COLO829 (cell line): ENCODE measurements at regions not wholly inside any gene's neighbourhood (a gene's known extent, or its start where the extent isn't known, plus 50 kb on each side); places are given as distances from the start of the nearest gene placed in this dataset.
"Not testable (repeated sequence)": the region's sequence is repeated elsewhere in the genome, so short reads cannot be mapped to it uniquely, and the experiment has no call there.

Source experiments
- DNase-seq: peaks from one replicate; pipeline ENCODE4 v3.0.0; 2012; ENCODE audit warnings: low spot score

DNA sequence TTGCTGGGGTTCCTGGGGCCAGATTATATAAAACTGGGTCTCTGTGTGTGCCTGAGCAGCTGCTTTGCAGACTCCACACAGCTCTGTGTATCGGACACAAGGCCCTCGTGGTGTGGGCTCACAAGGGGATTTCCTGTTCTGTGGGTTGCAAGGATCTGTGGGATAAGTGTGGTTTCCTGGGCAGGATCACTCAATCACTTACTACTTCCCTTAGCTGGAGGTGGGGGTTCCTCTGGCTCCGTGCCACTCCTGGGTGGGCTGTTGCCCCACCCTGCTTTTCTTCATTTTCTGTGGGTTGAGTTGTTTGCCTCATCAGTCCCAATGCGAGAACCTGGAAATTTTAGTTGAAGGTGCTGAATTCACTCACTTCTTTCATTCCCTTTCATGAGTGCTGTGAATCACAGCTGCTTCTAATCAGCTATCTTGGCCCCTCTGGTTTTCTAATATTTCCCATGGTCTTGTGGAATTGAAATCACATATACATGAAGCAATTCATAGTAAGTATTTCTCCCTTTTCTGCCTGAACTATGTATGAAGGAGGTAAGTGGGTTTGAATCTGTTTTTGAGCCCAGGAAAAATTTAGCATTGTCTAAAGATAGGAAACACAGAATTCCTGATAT, 196.3 kb downstream of the DCDC2C start:
- no peak for DNase-seq

DNA sequence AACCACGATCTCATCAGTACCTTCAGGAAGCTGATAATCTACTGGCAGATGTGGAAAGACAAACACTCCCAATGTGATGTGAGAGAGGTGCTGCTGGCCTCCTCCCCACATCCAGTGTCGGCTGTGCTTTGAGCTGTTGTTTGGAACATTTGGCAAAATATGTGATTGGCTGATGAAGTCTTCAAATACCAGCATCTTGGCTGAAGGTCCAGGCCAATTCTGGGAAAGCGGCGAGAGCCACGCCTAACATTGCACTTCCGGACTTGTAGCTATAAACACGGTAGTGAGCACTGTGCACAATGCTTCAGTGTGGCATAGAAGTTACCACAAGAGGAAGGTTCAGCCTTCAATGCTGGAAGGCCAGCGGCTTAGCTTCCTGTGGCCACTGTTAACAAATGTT, 198.8 kb downstream of the DCDC2C start:
- DNase-seq: no peak

DNA sequence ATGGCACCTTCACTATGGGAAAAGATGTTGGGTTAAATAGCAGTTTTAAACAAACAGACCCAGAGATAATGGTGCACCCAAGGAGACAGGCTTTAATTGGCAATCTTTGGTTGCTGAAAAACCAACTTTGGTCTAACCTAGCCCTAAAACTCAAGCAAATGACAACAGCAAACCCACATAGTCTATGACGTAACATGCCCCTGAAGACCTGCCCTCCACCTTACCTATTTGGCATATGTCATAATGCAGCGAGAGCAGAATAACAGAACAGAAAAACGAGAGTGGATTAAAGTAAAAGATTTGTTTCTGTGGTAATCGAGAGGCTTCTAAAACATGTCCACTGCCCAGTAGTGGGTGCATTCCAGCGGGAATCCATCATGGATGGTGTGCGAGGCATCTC, 200.7 kb downstream of the DCDC2C start:
- DNase-seq: no peak

DNA sequence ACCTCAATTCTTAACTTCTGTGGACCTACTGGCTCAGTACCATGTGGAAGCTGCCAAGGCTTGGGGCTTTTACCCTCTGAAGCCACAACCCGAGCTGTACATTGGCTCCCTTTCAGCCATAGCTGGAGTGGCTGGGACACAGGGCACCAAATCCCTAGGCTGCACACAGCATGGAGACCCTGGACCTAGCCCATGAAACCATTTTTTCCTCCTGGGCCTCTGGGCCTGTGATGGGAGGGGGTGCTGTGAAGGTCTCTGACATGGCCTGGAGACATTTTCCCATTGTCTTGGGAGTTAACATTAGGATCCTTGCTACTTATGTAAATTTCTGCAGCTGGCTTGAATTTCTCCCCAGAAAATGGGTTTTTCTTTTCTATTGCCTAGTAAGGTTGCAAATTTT, 205.1 kb downstream of the DCDC2C start:
- not testable (repeated sequence) for DNase-seq

DNA sequence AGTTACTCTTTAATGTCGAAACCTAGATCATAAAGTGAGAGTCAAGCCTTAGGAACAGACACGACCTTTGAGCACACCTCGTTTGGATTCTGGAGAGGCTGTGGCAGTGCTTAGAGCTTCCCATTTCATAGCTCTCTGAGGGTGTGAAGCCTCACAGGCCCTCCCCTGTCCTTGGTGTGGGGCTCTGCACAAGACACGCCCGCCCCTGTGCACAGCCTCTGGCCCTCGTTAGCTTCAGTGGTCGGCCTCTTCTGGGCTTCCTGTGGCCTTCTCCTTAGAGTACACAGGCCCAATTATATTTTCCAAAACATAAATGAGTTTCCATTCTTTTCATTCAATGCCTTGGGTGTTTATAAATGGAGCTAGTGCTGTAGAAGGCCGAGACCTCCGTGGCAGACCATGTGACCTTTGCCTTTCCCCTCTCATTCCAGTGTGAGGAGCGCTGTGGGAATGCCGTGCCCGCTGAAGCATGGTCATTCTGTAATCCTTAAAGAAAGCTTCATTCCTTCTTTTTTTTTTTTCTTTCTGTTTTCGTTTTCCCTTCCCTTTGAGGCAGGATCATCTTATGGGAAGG, 208.6 kb downstream of the DCDC2C start:
- DNase-seq: no peak

DNA sequence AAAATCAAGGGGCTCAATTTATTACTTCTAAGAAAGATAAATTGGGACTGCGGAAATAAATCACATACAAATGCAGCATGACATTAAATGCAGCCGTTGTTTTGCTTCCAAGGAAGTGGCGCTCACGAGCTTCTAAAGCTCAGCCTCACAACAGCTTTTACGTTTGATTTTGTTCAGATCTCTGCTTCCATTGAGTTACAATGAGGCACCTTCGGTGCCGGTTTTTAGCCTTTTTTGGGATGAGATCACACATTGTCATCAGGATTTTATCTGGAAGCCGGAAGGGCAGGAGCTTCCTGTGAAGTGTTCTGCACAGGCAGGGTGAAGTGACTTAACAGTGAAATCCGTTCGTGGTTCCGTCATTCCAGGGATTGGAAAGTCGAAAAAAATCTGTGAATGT, 209.8 kb downstream of the DCDC2C start:
- no peak for DNase-seq

DNA sequence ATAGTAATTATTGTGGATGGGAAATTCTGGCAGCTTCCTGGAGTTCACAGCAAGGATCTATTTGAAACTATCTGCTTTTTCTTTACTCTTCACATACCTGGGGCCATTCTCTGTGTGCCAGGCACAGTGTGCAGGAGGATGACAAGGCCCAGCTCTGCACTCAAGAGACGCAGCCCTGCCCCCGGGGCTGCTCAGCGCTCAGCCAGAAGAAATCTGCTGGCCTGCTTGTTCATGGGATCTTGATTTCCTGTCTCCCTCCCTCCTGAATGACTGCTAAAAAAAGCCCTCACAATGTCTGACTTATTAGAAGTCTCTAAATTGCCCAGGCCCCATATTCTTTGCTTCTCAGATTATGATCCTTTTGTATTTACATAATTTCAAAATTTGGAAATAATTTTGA, 210.9 kb downstream of the DCDC2C start:
- DNase-seq: no peak

DNA sequence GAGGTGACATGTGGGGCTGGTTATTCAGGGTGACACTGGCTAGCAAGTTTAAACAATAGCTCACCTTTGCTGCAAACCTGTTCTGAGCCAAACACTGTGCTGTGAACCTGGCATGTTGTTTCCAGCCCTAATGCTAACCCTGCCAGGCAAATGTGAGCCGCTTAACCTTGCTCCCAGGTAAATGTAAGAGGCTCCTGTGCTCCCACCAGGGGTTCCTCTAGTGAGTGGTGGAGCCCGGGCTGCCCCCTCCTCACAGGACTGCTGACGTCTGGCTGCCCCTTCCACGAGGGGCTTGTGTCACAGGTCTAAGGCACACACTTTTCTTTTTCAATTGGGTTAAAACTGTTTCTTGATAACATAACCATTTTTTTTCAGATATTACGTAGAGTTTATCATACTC, 223.7 kb downstream of the DCDC2C start:
- DNase-seq: no peak

DNA sequence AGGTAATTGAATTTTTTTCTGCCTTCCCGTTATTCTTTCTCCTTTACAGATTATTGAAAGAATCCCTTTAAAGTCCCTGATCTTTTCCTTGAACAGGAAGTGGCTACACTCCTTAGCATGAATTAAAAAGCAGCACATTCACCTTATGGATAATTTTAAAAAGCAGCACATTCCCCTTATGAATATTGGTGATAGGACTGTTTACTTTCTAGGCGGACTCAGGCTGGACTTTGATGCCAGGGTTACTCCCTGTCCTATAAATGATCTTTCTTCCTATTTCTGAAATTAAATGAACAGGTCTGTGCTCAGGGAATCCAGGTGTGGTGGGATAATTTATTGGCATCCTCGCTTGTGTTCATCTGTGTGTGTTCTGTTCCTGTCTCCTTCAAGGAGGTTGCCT, 226.0 kb downstream of the DCDC2C start:
- no peak for DNase-seq

DNA sequence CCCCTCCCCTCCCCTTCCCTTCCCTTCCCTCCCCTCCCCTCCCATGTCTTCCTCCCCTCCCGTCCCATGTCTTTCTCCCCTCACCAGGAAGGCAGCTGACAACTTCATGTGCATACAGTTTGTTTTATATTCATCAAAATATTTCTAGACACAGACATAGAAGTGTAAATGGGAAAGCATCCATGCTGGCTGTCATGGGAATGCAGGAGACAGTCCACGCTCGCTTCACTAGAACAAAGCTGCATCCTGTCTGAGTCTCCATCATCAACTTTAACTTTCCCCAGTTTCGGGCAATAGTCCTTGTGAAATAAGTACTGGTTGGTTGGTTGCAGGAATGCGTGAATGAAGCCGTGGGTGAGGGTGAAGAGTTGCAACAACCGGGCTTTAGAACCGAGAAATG, 226.9 kb downstream of the DCDC2C start:
- DNase-seq: no peak

DNA sequence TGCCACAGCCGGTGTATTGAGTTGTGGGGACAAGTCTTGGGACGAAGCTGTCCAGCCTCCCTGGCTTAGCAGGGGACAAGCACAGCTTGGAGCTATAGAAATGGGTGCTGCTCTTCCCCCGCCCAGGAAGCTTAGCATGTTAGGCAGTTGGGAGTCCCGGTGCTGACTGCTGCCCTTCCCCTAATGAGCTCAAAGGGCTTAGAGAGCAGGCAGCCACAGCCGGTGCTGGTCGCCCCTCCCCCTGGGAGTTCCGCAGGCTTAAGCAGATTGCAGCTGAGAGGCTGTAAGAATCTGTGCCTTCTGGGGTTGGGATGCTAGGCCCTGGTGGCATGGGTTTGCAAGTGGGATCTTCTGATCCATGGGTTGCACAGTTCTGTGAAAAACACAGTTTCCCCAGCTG, 237.3 kb downstream of the DCDC2C start:
- DNase-seq: no peak

DNA sequence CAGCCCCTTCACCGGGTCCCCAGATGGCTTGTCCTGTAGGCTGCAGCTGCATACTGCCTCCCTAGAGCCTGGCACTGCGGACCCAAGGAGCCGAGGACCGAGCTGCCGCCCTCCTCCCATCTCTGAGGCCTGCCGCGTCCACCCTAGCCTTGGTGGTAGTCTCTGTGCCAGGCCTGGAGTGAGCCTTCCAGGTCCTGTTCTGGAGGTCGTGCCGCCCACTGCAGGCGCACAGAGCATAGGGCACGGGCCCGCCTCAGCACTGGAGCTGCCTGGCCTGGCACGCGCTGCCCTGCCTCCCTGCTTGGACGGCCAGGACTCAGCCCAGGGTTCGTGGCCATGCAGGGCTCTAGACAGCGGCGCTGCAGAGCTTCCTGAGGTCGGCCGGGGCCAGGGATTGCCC, 239.5 kb downstream of the DCDC2C start:
- no peak for DNase-seq

DNA sequence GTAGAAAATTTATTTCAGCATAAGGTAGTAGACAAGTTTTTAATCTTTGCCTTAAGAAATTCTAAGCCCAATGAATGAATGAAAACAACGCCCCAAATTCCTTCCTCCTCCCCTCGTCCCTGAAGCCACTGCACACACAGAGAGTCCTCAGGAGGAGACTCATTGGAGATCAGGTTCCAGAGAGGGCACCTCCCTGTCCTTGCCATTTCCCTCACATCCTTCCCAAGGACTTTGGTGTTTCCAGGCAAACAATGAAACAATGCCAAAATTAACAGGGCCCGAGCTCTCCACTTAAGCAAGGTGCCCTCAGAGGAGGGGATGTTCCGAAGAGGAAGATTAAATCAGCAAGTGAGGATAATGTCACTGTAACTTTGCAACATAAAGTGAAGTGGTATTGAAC, 240.7 kb downstream of the DCDC2C start:
- no peak for DNase-seq

DNA sequence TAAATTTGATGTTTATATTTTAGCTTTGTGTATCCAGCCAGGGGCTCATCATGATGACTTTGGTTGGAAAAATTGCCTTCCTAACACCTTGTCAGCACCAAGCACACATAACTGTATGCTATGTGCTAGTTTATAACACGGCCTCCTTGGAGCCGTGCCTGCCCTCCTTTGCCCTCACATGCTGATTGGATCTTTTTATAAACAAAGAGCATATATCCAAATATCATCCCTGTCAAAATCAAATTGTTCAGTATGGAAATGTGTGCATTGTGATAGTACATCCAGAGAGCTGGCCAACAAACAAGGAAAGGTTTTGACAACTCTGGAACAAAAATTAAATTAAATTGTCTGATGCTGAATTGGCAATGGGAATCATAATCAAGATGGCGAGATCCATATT, 241.5 kb downstream of the DCDC2C start:
- no peak for DNase-seq

DNA sequence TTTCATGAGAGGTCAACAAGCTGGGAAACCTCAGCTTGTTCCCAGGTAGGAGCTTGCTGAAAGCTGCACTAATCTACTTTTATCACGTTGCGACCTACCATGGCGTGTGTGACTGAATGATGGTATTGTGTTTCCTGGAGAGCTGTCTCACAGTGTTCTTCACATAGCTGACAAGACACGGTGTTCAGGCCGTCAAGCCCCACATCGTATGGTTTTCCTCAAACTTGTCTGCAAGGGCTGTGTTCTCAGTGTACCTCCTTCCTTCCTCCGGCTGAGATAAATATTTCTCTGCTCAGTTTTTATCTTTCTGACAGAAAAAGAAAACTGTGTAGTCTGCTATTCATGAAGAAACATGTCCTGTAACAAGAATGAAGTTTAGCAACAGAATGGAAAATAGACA, 244.8 kb downstream of the DCDC2C start:
- no peak for DNase-seq

DNA sequence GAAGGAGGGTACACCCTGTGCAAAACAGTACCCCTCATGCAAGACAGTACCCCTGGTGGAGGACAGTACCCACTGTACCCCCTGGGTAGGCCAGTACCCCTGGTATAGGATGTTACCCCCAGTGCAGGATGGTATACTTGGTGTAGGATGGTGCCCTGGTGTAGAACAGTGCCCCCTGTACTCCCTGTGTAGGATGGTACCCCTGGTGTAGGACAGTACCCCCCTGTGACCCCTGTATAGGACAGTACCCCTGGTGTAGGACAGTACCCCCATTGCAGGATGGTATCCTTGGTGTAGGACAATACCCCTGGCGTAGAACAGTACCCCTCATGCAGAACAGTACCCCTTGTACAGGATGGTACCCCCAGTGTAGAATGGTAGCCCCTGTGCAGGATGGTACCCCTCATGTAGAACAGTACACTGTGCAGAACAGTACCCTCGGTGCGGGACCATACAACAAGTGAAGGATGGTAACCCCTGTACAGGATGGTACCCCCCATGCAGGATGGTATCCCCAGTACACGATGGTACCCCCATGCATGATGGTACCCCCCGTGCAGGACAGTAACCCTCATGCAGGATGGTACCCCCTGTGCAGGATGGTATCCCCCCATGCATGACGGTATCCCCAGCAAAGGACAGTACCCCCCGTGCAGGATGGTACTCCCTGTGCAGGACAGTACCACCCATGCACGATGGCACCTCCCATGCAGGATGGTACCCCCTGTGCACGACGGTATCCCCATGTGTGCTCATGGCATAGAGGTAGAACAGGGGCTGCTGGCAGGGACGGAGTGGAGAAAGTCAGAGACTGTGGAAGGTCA, 248.0 kb downstream of the DCDC2C start:
- DNase-seq: no peak

DNA sequence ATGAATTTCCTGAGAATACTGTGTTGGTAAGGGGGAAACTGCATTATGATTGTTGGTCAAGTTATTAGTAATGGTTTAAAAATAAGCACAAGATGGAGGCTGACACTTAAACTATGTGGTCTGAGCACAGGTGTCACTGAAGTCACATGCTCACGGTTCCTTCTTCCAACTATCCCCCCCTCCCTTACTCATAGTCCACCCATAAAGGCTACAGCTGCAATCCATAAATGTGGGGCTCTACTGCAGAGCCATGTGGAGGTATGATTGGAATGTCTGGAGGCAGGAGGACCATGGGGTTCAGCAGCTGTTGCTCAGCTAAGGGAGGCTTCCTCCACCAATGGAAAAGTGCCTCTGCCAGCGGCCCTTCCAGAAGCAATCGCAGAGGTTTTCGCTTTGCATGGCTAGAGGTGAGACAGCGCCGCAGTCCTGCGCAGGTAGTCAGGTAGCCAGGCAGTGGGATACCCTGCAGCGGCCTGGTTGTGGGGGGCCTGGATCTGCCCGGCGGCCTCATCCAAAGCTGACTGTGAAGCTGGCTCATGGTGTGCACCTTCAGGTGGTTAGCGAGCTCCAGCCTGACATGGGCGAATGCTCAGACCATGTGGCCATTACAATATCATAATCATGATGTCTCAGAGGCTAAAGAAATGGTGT, 249.6 kb downstream of the DCDC2C start:
- no peak for DNase-seq

DNA sequence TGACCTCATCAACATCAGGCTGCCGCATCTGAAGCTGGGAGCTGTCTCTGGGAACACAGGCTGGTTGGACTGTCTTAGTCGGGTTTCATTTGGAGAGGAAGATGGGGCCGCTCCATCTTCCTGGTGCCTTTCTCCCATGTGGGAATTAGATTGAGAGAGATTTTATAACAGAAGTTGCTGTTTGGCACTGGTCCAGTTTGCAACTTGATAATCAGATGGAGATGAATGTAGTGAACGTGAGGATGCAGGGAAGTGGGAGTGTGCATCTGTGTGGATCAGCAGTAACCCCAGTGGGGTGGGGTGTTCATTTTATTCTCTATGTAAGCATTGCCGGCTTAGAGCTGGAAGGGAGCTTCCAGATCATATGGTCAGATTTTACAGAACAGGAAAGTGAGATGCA, 250.9 kb downstream of the DCDC2C start:
- DNase-seq: no peak

DNA sequence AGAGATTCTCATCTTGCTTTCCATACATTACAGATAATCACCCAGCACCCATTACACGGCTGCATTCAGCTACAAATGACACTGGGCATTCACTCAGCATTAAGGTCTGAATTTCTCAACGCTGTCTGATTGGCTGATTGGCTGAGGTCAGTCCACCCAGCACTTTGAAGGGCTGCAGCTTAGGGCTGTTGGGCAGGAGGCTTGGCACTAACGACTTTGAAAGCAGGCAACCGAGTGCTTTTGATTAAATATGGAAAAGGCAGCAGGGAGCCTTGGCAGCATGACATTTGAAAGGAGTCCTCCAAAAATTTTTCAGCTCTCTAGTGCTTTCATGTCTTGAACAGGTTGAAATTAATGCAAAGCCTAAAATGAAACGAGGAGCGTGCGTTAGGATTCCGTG, 253.0 kb downstream of the DCDC2C start:
- DNase-seq: no peak

DNA sequence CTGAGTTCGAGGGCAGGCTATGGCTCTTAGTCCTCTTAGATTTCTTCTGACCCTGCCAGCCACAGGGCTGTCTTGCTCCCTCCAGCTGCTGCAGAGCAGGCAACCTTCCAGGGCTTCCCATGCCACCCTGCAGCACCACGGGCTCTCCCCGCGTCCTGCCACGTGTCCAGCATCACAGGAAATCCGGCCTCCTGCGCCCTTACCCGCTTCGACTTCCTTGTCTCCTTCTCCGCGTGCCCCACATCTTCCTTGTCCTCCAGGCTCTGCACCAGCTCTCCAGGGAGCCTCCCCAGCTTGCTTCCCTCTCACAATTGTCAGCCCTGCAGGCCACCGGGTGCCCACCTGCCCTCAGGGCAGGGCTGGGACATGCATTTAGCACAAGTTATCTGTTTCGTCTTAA, 253.5 kb downstream of the DCDC2C start:
- DNase-seq: no peak

DNA sequence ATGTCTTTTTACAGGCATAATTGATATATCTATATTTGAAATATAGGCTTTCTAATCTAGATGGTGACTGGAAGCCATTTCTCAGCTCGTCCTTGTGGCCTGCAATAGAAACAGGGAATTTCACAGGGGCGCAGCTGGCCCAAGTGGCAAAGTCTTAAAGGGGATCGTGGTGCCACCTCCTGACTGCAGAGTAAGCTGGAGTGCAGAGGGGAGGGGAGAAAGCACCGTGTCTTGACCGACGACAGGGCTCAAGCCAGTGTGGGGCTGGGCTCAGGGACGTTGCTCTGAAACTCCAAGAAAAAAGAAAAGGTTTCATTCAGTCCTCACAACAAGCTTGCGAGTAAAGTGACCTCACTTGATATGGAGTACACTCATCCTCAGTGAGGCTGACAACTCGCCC, 255.1 kb downstream of the DCDC2C start:
- no peak for DNase-seq

DNA sequence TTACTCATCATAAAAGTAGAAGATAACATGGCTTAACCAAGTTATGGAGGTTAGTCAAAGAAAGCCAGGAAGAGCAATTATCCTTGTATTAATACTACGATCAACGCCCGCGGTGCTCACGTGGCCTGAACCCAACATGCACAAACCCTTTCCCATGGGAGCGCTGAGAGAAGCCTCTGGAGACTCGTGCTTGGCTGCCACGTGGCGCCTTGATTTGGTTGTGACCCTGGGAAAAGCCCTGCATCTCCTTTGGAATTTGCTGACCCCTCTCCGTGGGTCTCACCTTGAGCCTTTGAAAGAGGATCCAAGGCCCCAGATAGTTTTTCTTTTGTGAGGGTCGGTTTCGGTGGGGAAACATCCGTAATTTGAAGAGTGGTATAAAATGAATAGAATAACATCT, 255.6 kb downstream of the DCDC2C start:
- DNase-seq: no peak

DNA sequence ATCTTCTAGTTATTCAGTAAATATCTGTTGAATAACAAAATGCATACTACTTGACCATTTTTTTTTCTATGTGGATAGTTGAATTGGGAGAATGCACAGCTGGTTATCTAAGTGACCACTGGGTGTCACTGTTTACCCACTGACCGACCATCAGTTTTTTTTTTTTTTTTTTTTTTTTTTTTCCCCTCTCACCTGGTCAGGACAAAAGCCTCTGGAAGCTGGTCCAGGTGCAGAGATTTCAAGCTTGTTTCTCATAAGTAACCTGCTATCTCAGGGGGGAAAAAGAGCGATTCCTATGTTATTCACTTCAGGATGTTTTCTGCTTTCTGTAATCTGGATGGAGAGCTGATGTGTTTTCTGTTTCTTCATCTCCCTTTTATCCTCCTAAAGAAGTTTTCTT, 256.0 kb downstream of the DCDC2C start:
- DNase-seq: peak; percentile 31
